Stimulated activated CD8-positive, alpha-beta memory T cell treated with anti-CD3 and anti-CD28 coated beads, Interleukin-7, amount 100 ng/mL, for 24 hours (primary cell): ENCODE measurements at regions not wholly inside any gene's neighbourhood (a gene's known extent, or its start where the extent isn't known, plus 50 kb on each side); places are given as distances from the start of the nearest gene placed in this dataset.

ENCODE experiments used
- DNase-seq: peaks from one replicate; pipeline ENCODE4 v3.0.0-alpha.2; 2020; ENCODE audit warnings: low read depth

DNA sequence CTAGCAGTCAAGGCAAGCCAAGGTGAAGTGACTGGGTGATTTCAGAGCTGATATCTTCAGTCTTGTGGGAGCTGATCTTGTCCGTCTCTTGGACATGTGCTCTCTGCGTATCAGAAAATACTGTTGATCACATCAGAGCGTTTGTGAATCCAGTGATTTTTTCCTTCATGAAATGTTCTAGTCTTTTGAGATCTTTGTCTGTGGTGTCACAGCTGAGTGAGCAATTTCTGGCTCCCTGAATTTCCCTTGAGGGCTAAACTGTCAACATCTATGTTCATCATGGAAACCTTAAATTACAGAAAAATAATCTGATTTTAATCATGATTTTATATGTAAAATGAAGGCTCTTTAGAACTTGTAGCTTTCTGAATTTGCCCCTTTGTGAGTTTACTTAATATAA is 432.0 kb downstream of the CCDC85A start:
- DNase-seq, result no peak

- no peak for DNase-seq
Observed at GRCh38 chr2:56624181-56624580, 440.4 kb downstream of the CCDC85A start.

DNA sequence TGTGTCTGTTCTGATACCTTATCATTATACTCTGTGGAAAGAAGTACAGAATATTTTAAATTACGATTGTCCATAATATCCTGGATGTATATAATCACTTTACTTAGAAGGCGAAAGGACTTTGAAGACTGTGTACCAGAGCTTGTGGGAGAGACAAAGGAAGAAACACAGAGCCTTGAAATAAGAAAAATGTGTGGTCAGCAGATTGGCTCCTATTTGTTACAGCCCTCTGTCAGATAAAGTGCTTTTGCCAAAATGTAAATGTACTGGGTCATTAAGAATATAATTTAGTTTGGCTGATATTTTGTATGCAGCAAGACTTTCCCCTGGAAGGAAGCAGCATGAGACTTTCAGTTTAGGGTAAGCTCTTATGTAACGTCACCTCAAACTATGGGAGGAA is 443.1 kb downstream of the CCDC85A start:
- DNase-seq, result no peak

DNA sequence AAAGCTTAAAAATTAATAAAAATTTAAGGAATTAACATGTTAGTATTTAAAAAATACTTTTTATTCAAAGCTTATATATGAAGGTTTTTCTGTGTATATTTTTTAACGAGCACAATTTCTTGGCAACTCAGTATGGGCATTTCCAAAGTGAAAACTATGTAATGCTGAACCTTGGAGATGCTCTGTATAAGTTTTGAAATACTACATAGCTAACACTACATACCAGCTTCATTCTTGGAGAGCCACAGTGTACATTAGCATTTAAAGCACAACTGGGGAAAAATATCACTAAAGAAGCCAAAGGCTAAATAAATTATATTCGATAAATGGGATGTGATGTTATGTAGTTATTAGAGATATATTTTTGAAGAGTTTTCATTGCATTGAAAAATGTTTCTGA is 446.5 kb downstream of the CCDC85A start:
- no peak for DNase-seq

GRCh38 chr2:56647997-56648396 is 464.2 kb downstream of the CCDC85A start:
- no peak for DNase-seq

DNA sequence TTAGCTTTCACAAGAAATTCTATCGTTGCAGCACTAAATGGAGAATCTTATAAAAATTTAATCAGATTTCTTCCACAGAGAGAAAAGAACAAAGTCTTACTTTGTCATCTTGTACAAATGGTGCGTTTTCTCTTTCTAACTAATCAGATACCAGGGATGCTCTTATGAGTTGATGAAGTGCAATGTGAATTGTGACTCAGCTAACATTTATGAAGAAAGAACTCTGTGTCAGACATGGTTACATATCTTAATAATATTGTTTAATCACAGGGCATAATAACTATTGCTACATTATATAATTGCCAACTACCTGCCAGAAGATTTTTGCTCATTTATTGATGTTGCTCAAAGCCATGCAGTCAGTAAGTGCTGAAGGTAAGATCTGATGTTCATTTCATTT is 465.0 kb downstream of the CCDC85A start:
- DNase-seq, result no peak

GRCh38 chr2:56654936-56655335 is 471.1 kb downstream of the CCDC85A start:
- no peak for DNase-seq

GRCh38 chr2:56656826-56657225 is 473.0 kb downstream of the CCDC85A start:
- no peak for DNase-seq

DNA sequence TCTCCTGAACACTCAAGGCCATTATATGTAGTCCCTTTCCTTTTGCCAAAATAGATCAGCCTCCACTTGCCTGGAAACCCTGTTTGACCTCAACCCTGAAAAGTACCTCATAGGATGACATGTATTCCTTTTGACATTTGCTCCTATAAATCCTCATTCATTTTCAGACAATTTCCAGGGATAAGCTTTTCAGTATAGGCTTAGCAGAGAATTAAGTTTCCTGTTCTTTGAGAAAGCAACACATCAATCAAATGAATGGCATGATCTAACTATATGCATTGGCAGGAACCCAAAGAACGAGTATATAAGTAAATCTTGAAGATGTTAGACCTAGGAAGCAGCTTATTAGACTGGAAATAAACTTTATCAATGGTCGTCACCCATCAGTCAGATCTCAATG is 483.0 kb downstream of the CCDC85A start:
- no peak for DNase-seq

- no peak for DNase-seq
Observed at GRCh38 chr2:56671973-56672569, 488.3 kb downstream of the CCDC85A start.

DNA sequence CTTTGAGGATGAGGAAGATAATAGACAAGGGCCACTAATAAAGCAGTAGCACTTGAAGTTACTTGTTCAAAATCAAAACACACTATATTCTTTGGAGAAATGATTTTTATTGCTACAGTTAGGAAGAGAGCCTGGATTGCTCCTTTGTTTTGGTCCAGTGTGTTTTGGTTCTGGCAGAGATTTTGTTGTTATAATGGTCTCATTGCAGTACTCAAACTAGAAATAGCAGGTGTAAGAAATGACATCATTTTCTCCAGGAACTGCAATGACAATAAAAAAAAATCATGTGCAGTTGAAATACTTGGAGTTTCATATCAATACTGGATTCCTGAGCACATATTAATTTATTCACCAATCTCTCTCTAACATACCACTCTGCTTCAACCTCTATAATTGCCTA is 490.3 kb downstream of the CCDC85A start:
- no peak for DNase-seq

- DNase-seq, result no peak
Observed at GRCh38 chr2:56676966-56677365, 493.2 kb downstream of the CCDC85A start.

DNA sequence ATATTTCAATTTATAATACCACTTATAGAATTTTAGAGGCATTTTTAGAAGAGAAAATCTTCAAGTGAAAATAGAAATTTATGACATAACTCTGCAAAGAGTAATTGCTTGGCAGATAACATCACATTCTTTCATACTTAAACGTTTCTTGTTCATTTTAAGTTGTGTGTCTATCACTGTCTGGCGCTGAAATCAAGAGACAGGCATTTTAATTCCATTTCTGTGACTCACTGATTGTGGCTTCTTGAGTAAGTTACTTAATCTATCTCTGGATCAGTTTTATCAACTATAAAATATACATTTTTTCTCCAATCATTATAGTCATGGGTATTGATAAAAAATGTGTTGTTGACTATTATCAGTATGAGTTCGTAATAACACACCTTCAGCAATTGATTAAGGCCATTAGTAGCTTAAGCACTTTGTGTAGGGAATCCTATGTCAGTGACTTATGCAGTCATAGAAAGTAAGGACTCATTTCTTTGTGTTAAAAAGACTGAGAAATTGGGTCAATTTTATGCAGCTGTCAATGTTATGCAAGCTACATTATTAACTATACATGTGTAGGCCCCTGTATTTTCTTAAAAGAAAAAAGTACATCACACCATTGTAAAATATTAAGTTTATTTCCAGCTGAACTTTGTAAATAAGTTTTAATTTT is 497.3 kb downstream of the CCDC85A start:
- no peak for DNase-seq

DNA sequence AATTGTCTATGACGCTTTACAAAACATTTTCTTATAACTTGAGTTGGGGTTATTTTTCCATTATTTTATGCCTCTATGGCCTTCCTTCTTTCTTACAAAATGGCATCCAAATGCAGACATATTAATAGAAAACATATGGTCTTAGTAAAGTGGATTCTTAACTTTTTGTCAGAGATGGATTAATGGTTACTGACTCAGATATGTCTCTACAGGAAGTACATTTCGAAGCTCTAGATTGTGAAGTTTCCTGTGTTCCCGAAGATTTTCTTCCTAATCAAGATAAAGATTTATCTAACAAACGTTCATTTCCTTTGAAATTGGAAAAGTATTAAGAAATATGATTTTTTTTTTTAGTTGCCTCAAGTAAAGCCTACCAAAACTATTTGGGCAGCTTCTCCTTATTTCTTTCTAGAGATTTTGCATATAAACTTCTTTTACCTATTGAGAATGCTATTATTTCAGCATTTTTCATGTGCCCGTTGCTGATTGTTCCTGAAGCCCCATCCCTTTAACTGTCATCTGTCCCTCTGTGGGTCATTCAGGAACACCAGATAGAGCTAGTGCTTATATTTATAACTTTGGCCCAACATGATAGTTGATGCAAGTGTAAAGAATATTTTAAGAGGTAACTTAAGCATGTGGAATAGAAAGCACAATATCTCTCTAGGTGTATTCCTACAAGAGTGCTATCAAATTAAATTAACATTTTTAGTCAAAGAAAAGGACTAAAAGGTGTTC is 498.0 kb downstream of the CCDC85A start:
- no peak for DNase-seq

GRCh38 chr2:56682397-56682760 is 498.6 kb downstream of the CCDC85A start:
- DNase-seq, result no peak

DNA sequence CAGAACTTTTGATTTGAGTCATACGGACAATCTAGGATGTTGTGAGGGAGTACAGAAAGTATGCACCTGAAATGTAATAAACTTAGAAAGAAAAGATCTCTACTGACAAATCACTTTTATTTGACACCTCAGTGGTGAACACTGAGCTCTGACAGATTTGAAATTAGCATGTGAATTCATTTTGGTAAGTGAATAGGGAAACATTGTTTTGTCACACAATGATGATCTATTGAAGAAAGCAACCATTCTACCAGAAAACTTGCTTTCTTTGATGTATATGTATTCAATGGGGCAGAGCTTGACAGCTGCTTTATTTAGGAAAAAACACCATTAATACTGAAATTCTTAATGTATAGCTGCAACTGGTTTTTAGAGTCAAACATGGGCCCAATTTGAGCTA is 500.5 kb downstream of the CCDC85A start:
- no peak for DNase-seq

DNA sequence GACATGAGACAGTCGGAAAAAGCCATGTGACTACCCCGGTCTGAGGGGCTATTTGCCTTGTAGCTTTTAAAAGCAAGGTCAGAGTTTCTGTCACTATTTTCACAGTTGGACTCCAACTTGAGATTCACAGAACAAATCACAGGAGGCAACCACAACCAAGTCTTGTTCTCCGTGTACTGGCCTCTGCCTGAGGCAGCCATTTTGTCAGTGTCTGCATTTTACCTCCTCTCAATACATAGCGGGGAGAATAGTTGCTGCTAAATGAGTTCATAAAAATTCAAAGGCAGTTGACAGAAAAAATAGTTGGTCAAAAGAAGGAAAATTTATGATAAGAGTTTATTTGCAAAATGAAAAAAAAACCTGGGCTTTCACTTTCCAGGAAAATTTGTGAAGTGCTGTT is 501.4 kb downstream of the CCDC85A start:
- DNase-seq, result no peak

- no peak for DNase-seq
Observed at GRCh38 chr2:56687169-56687568, 503.4 kb downstream of the CCDC85A start.

DNA sequence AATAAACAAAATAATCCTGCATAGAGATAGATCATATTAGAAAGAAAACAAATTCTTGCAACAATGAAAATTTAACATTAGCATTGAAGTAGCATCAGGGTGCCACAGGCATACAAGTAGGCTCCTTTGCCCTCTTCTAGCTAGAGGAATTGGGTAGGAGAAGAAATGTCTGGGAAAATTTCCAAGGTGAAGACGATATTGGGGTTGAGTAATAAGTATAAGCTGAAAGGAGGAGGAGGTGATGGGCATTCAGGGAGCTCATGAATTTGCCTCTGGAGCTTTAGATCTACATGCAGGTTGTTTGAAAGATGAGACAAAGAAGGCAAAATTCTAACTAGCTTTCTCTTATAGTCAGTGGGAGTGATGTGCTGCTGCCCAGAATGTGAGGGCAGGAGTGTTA is 504.9 kb downstream of the CCDC85A start:
- no peak for DNase-seq

GRCh38 chr2:56693501-56693900 is 509.7 kb downstream of the CCDC85A start:
- DNase-seq, result no peak

- DNase-seq, result no peak
Observed at GRCh38 chr2:56703001-56703400, 519.2 kb downstream of the CCDC85A start.

- DNase-seq, result no peak
Observed at GRCh38 chr2:56705713-56706112, 521.9 kb downstream of the CCDC85A start.

DNA sequence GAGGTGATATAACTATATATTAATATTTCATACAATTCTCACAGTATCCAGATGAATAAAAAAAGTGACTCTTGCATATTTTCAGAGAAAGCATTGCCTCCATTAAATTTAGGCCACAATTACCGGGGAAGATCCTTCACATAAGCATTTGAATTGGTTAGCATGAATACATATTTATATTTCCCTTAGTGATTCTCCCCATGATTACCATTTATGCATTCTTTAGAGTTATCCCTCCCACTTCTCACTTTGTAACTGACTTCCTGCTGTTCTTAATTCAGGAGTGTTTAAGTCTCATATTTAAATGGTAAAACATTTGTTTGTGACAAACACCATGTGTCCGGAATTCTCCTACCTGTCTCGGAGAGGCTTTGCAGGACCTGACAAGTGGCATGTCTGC is 523.4 kb downstream of the CCDC85A start:
- no peak for DNase-seq

- no peak for DNase-seq
Observed at GRCh38 chr2:56707650-56708049, 523.9 kb downstream of the CCDC85A start.
